Psoas muscle (tissue), 7 donors: ENCODE measurements at regions not wholly inside any gene's neighbourhood (a gene's known extent, or its start where the extent isn't known, plus 50 kb on each side); places are given as distances from the start of the nearest gene placed in this dataset.

ENCODE experiments used
- ATAC-seq, 4 donors: fragments of 200-7000 bp; cut with Tn5 transposase; one replicate each; pipeline ENCODE4 v1.9.1; 2020; ENCODE audit warnings: moderate library complexity in 3 of 4, mild to moderate bottlenecking in 2 of 4
- DNase-seq, 2 donors: peaks; one replicate each; pipeline ENCODE4 v3.0.0-alpha.2; 2020
- H3K27ac ChIP-seq: fragments of 200-600 bp; one replicate; pipeline ENCODE4 v1.8.0; 2022
- H3K27me3 ChIP-seq, 3 donors: fragments of 200-600 bp in 1 of 3; one replicate each; pipeline versions ENCODE4 v1.6.1 to v1.8.0; 2013 to 2022; ENCODE audit warnings: low read length in 2 of 3, mild to moderate bottlenecking in 2 of 3, moderate library complexity in 1 of 3; ENCODE audit not compliant: insufficient read depth in 3 of 3
- H3K36me3 ChIP-seq, 2 donors: fragments of 200-600 bp in 1 of 2; one replicate each; pipeline versions ENCODE4 v1.6.1 to v1.8.0; 2013 to 2022; ENCODE audit warnings: low read depth in 1 of 2, mild to moderate bottlenecking in 1 of 2, moderate library complexity in 1 of 2; ENCODE audit not compliant: insufficient read depth in 1 of 2
- H3K4me1 ChIP-seq: fragments of 200-600 bp; one replicate; pipeline ENCODE4 v1.8.0; 2022
- H3K4me3 ChIP-seq: fragments of 200-600 bp; one replicate; pipeline ENCODE4 v1.8.0; 2022; ENCODE audit warnings: mild to moderate bottlenecking
- H3K9me3 ChIP-seq: fragments of 200-600 bp; one replicate; pipeline ENCODE4 v1.8.0; 2022
- CTCF ChIP-seq: fragments of 200-600 bp; IDR thresholded peaks from one replicate; pipeline ENCODE4 v1.8.0; 2022; ENCODE audit warnings: antibody characterized with exemption
- WGBS, 3 donors: extraction: QIAGEN DNeasy Blood & Tissue Kit; methylation state at CpG; one replicate each; pipeline versions ENCODE4 v1.1.6 to v1.1.7; 2013; 5-methylcytosine and 5-hydroxymethylcytosine counted together
- intact Hi-C, 2 donors: fragments of 100-400 bp; cut with DNase I; formaldehyde crosslinking; loops; one replicate each; pipeline versions ENCODE4 v1.11.0 to v1.14.2; 2022
- donor health status: healthy with polysubstance abuse.
- donor health status: DM: no; HTN: no; CAD: no; lungs with moderate emphysema.
- donor health status: Bipolar disorder and iron deficiency.
- donor health status: healthy.
- donor health status: DM: yes; HTN: yes; CAD: no.
- donor health status: DM: no; HTN: no; CAD: no.
- donor health status: DM: yes; HTN: yes; CAD: no.

DNA sequence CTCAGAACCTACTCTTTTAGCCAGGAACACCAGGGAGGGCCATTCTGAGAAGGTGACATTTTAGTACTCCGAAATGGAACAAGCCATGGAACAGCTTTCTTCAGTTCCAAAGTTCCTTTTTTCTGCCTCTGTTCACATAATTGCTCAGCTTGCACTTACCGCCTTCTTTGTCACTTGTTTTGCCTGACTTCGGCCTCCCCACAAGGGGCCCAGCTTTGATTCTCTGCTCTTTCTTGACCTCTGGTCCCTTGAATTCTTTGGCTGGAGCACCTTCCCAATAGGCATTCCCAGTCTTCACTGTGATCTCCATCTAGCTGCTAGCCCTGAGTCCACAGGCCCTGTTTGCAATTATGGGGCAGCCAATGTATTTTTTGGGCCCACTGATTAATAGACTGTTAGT lies 51.4 kb upstream of the SLC7A14 start:
- Histone ChIP-seq H3K27me3 (no peaks in the 10 kb centered on the region), H3K4me3 (no peak overlapping the region), H3K9me3 (no peaks in the 10 kb centered on the region), H3K27ac (no peak overlapping the region), H3K36me3 (no peaks in the 10 kb centered on the region), H3K4me1 (no peaks in the 10 kb centered on the region)
- 86 to 94% (median 92%) methylated on average over 3 of the region's 3 CpGs for WGBS, 3 donors
- intact Hi-C loops, result no loop called here
- TF ChIP-seq CTCF, result no peak
- ATAC-seq (no peak), DNase-seq (no peak)

DNA sequence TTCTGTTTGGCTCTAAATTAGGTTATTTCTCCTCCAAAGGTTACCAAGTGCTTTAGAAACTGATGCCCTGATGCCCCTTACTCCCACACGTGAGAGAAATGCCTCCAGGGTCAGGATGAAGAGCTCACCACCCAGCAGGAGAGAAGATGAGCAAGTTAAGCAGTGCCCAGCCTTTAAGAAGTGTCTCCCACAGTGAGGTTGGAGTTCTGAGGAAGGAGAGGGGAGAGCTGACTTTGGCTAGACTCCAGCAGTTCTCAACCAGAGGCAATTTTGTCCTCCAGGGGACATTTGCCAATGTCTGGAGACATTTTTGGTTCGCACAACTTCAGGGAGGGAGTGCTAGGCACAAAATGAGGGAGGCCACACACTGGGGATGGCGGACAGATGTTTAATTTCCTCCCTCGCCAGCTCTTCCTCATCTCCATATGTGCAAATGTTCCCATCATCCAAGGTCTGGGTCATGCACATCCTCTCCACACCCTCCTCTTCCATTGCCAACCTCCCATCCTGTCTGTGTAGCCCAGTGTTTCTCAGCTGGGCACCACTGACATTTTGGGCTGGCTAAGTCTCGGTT lies 50.6 kb upstream of the SLC7A14 start:
- intact Hi-C loops, result no loop called here
- no peaks in the 10 kb centered on the region for H3K36me3 ChIP-seq
- H3K4me1 ChIP-seq, result no peaks in the 10 kb centered on the region
- no peak overlapping the region for H3K27ac ChIP-seq
- DNase-seq (no peak), ATAC-seq (no peak)
- H3K9me3 ChIP-seq, result no peaks in the 10 kb centered on the region
- no peak for TF ChIP-seq CTCF
- no peak overlapping the region for H3K4me3 ChIP-seq
- 69 to 74% (median 72%) methylated on average over 5 of the region's 5 CpGs for WGBS, 3 donors
- no peaks in the 10 kb centered on the region for H3K27me3 ChIP-seq
